HG03025 (cell line): ENCODE measurements at regions not wholly inside any gene's neighbourhood (a gene's known extent, or its start where the extent isn't known, plus 50 kb on each side); places are given as distances from the start of the nearest gene placed in this dataset.

Experiments
- ATAC-seq: cut with Tn5 transposase; IDR thresholded peaks from one replicate; pipeline ENCODE4 v1.9.1; 2021; ENCODE audit warnings: mild to moderate bottlenecking, moderate library complexity; ENCODE audit not compliant: unreplicated experiment, low FRiP score

GRCh38 chr6:133630651-133631050, 258.3 kb upstream of the TCF21 start:
- no peak for ATAC-seq

GRCh38 chr6:133631421-133631820, 257.5 kb upstream of the TCF21 start:
- ATAC-seq = no peak

GRCh38 chr6:133632206-133632605, 256.7 kb upstream of the TCF21 start:
- no peak for ATAC-seq

GRCh38 chr6:133632906-133633305, 256.0 kb upstream of the TCF21 start:
- no peak for ATAC-seq

GRCh38 chr6:133634474-133634873, 254.4 kb upstream of the TCF21 start:
- no peak for ATAC-seq

- no peak for ATAC-seq
These were observed 253.5 kb upstream of the TCF21 start for GRCh38 chr6:133635447-133635846.

DNA sequence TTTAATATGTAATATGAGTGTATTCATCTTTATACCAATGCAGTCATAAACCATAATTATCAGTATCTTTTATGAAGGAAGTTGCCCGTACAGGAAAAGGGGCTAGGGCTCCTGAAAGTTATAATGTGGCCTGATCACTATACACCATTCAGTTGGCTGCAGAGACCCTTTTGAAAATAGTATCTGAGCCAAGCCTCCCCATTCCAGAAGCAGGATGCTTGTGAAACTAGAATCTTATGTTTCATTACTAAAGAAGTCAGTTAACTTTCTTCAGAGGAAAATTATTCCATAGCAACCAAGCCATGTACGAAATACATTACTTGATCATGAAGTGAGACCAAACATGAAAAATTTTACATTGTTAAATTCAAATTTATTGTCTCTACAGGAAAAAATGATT, 251.5 kb upstream of the TCF21 start:
- no peak for ATAC-seq

GRCh38 chr6:133637874-133638273, 251.0 kb upstream of the TCF21 start:
- no peak for ATAC-seq

- no peak for ATAC-seq
These were observed 247.8 kb upstream of the TCF21 start for GRCh38 chr6:133641104-133641503.

GRCh38 chr6:133644548-133644891, 244.4 kb upstream of the TCF21 start:
- no peak for ATAC-seq

- no peak for ATAC-seq
These were observed 243.9 kb upstream of the TCF21 start for GRCh38 chr6:133644892-133645619.

GRCh38 chr6:133645966-133646740, 242.8 kb upstream of the TCF21 start:
- no peak for ATAC-seq

GRCh38 chr6:133648581-133648980, 240.3 kb upstream of the TCF21 start:
- no peak for ATAC-seq

DNA sequence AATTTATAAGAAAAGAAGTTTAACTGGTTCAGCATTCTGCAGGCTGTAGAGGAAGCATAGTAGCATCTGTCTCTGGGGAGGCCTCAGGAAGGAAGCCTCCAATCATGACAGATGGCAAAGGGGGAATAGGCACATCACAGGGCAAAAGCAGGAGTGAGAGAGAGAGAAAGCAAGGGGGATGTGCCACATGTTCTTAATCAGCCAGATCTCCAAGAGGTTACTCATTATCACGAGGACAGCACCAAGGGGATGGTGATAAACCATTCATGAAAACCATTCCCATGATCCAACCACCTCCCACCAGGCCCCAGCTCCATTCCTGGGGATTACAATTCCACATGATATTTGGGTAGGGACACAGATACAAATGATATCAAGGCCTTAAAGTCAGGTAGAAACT, 217.5 kb upstream of the TCF21 start:
- no peak for ATAC-seq

DNA sequence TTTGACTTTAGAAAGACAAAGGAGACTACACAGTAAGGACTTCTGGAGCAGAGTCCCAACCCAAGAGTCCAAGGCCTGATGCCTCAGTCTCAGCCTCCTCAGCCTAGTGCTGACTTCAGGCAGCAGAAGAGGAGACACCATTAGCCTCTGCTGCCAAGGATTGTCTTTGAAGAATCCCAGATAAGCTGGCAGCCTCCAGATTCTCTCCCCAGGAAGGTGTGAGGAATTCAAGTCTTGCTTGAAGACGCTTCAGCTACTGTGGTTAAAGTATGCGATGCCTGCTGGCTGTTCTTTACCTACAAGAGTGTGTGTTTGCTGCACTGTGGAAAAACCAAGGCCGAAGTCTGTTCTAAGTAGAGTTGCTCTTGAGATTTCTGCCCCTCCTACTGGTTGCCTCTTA, 215.9 kb upstream of the TCF21 start:
- no peak for ATAC-seq

DNA sequence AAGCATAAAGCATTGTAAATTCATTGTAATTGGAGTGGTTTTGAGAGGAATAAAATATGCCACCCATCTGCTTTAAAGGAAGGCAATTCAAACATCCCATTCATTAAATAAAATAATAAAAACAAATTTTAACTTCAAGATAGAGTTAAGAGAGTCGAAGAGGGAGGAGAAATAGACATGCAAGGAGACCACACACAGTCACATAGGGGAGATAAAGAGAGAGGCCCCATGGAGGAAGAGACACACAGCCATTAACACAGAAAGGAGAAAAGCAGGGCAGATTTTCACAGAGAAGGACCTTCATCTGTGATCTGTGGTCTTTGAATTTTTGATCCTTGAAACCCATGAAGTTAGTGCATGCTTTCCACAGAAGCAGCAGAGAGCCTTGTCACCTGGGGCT, 214.3 kb upstream of the TCF21 start:
- no peak for ATAC-seq

DNA sequence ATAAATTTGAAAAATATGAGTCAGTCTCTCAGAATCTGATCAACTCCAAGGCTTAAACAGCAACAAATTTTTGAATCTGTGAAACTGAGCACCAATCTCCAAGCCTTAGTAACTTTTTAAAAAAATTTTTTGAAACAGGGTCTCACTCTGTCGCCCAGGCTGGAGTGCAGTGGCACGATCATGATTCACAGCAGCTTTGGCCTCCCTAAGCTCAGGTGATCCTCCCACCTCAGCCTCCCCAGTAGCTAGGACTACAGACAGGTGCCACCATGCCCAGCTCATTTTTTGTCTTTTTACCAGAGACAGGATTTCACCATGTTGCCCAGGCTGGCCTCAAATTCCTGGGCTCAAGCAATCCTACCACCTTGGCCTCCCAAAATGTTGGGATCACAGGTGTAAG, 207.9 kb upstream of the TCF21 start:
- ATAC-seq = no peak

GRCh38 chr6:133681891-133682290, 207.0 kb upstream of the TCF21 start:
- no peak for ATAC-seq

GRCh38 chr6:133682506-133683307, 206.2 kb upstream of the TCF21 start:
- ATAC-seq = no peak

DNA sequence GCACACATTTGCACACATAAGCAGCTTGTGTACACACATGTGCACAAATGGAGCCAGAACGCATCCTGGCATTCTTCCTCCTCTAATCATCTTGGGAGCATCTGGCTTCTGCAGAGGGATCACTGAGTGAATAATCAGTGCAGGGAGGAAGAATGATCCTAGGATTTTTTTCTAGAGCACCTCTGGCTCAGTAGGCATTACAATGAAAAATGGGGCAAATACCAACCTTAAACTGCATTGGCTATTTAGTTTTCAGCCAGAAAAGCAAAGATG, 205.7 kb upstream of the TCF21 start:
- ATAC-seq = no peak

DNA sequence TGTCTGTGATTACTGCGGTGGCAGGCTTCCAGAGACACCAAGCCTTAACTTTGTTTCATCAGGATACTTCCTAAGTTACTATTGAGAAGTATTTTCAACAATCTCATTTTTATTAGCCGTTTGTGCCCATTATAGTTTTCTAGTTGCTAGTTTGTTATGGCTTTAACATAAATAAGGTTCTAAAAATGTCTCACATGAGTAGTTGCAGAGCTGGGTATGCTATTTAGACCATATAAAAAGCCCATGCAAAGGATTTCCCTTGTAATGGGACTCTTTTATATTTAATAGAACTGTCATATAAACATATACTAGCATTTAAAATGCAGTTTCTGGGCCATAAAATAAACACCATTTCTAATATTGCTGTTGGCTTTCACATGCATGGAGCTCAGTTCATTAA, 205.3 kb upstream of the TCF21 start:
- ATAC-seq = no peak
